ENCODE measurements at regions not wholly inside any gene's neighbourhood (a gene's known extent, or its start where the extent isn't known, plus 50 kb on each side); places are given as distances from the start of the nearest gene placed in this dataset.

DNA sequence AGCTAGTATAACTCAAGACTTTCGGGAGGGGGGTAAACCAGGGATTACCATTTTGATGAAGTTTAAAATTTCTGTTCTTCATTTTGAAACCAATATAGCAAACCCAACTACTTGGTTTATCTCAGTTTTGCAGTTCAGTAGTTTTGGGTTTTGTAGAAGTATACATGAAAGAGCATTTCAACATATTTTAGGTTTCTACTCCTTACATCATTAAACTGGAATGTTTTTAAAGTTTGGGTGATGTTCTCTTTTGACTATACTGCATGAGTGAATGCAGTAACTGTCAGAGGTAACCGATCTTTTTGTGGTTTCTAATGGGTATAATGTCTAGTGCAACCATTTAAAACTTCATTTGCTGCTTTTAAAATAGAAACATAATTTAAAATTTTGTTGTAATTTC is 248.3 kb upstream of the MAD2L1 start:
- TF ChIP-seq, protein P1, sequence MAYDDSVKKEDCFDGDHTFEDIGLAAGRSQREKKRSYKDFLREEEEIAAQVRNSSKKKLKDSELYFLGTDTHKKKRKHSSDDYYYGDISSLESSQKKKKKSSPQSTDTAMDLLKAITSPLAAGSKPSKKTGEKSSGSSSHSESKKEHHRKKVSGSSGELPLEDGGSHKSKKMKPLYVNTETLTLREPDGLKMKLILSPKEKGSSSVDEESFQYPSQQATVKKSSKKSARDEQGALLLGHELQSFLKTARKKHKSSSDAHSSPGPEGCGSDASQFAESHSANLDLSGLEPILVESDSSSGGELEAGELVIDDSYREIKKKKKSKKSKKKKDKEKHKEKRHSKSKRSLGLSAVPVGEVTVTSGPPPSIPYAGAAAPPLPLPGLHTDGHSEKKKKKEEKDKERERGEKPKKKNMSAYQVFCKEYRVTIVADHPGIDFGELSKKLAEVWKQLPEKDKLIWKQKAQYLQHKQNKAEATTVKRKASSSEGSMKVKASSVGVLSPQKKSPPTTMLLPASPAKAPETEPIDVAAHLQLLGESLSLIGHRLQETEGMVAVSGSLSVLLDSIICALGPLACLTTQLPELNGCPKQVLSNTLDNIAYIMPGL (CRISPR knock-in tag; IDR thresholded peaks at IDR 0.05; ENCODE audit: borderline replicate concordance), result no peak
- TF ChIP-seq MAFK (IDR thresholded peaks at IDR 0.05; ENCODE audit: partially characterized antibody) (no peak), PHF8 (IDR thresholded peaks at IDR 0.05; ENCODE audit: borderline replicate concordance, low read depth) (no peak), ZFP36 (IDR thresholded peaks at IDR 0.05; ENCODE audit: borderline replicate concordance, partially characterized antibody) (no peak), BHLHE40 (IDR thresholded peaks at IDR 0.05; ENCODE audit: low read depth, low read length) (no peak), POLR2A (IDR thresholded peaks at IDR 0.05; ENCODE audit: low read length) (no peak), FOXS1 (CRISPR knock-in tag; IDR thresholded peaks at IDR 0.05) (no peak), HDAC2 (IDR thresholded peaks at IDR 0.05) (no peak), EP300 (IDR thresholded peaks at IDR 0.05) (no peak), MYC (IDR thresholded peaks at IDR 0.05; ENCODE audit: borderline replicate concordance, low read length) (no peak), RFX5 (IDR thresholded peaks at IDR 0.05) (no peak)
- TF ChIP-seq, protein P2, sequence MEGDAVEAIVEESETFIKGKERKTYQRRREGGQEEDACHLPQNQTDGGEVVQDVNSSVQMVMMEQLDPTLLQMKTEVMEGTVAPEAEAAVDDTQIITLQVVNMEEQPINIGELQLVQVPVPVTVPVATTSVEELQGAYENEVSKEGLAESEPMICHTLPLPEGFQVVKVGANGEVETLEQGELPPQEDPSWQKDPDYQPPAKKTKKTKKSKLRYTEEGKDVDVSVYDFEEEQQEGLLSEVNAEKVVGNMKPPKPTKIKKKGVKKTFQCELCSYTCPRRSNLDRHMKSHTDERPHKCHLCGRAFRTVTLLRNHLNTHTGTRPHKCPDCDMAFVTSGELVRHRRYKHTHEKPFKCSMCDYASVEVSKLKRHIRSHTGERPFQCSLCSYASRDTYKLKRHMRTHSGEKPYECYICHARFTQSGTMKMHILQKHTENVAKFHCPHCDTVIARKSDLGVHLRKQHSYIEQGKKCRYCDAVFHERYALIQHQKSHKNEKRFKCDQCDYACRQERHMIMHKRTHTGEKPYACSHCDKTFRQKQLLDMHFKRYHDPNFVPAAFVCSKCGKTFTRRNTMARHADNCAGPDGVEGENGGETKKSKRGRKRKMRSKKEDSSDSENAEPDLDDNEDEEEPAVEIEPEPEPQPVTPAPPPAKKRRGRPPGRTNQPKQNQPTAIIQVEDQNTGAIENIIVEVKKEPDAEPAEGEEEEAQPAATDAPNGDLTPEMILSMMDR (IDR thresholded peaks at IDR 0.05), result no peak

Measured in A549 (cell line).